ENCODE measurements at regions not wholly inside any gene's neighbourhood (a gene's known extent, or its start where the extent isn't known, plus 50 kb on each side); places are given as distances from the start of the nearest gene placed in this dataset.
"Not testable (repeated sequence)": the region's sequence is repeated elsewhere in the genome, so short reads cannot be mapped to it uniquely, and the experiment has no call there.

- intact Hi-C loops (cut with micrococcal nuclease), result no loop called here
- DNase-seq (ENCODE audit: low read depth, low spot score) (no peak), ATAC-seq (no peak)
- no peaks in the 10 kb centered on the region for H4K20me1 ChIP-seq (ENCODE audit: insufficient read depth)
- H3K36me3 ChIP-seq (ENCODE audit: control insufficient read depth in 1 of 2, insufficient read depth in 2 of 2, low read length in 2 of 2), result no peaks in the 10 kb centered on the region
- H3K9me3 ChIP-seq (ENCODE audit: control insufficient read depth in 1 of 2, insufficient read depth in 1 of 2, low read depth in 1 of 2, low read length in 2 of 2), result no peaks in the 10 kb centered on the region
- TF ChIP-seq TCF7L2 (IDR thresholded peaks at IDR 0.05; ENCODE audit: borderline replicate concordance, extremely low read depth, insufficient read depth, insufficient read length), result no peak
- no peak for TF ChIP-seq ZNF274 (IDR thresholded peaks at IDR 0.05; ENCODE audit: low read depth, low read length)
- no peak for TF ChIP-seq POLR2AphosphoS5 (IDR thresholded peaks at IDR 0.05; ENCODE audit: low read depth, low read length)
- no peak for TF ChIP-seq SIN3A (IDR thresholded peaks at IDR 0.05; ENCODE audit: low read depth)
- no peak for TF ChIP-seq ATF3 (IDR thresholded peaks at IDR 0.05)
- TF ChIP-seq SRF (IDR thresholded peaks at IDR 0.05; ENCODE audit: low read depth), result no peak
- no peak for TF ChIP-seq ELF1 (IDR thresholded peaks at IDR 0.05; ENCODE audit: borderline replicate concordance, low read depth)
- no peak for TF ChIP-seq ZFX (IDR thresholded peaks at IDR 0.05)
- TF ChIP-seq EZH2 (IDR thresholded peaks at IDR 0.05), result no peak
- TF ChIP-seq REST (IDR thresholded peaks at IDR 0.05; ENCODE audit: low read depth), result no peak
- no peak for TF ChIP-seq JUND (IDR thresholded peaks at IDR 0.05)
- TF ChIP-seq EGR1 (IDR thresholded peaks at IDR 0.05; ENCODE audit: low read depth), result no peak
- no peaks in the 10 kb centered on the region for H3K9me2 ChIP-seq (ENCODE audit: insufficient read depth)
- H2AFZ ChIP-seq (ENCODE audit: low read depth, low read length, poor library complexity, severe bottlenecking), result no peak overlapping the region
- CTCF ChIA-PET, result no interaction called here
- no peak overlapping the region for H3K27ac ChIP-seq (ENCODE audit: low read depth, low read length)
- RAD21 ChIA-PET (ENCODE audit: low non-redundant PET in 1 of 2, low total read pairs in 2 of 2, uncharacterized antibody in 2 of 2, unreplicated experiment in 2 of 2), result no interaction called here
- H3K4me2 ChIP-seq (ENCODE audit: low read length), result no peak overlapping the region
- H3K27me3 ChIP-seq (ENCODE audit: insufficient read depth, low read length), result no peaks in the 10 kb centered on the region
- H3K4me1 ChIP-seq (ENCODE audit: control insufficient read depth in 1 of 2, insufficient read depth in 2 of 2, low read length in 2 of 2), result no peaks in the 10 kb centered on the region
- no peaks in the 10 kb centered on the region for H3K79me2 ChIP-seq (ENCODE audit: insufficient read depth, low read length)
- H3K4me3 ChIP-seq (replicated peaks in 1 of 2; ENCODE audit: low read depth in 1 of 2, low read length in 2 of 2), result no peak overlapping the region
- no TSS peak for BruUV-seq (replicated peaks)
- no peak overlapping the region for H3K9ac ChIP-seq (ENCODE audit: low read length)
- POLR2A ChIA-PET, result no interaction called here
Observed at GRCh38 chr20:56916345-56916622, 287.2 kb downstream of the TFAP2C start.

- ATAC-seq; H3K79me2 ChIP-seq (ENCODE audit: insufficient read depth, low read length); H3K4me2 ChIP-seq (ENCODE audit: low read length); H3K9me2 ChIP-seq (ENCODE audit: insufficient read depth); H3K9ac ChIP-seq (ENCODE audit: low read length); POLR2A ChIA-PET; H3K4me1 ChIP-seq (ENCODE audit: control insufficient read depth in 1 of 2, insufficient read depth in 2 of 2, low read length in 2 of 2); H2AFZ ChIP-seq (ENCODE audit: low read depth, low read length, poor library complexity, severe bottlenecking); intact Hi-C loops (cut with micrococcal nuclease); RAD21 ChIA-PET (ENCODE audit: low non-redundant PET in 1 of 2, low total read pairs in 2 of 2, uncharacterized antibody in 2 of 2, unreplicated experiment in 2 of 2); H3K27me3 ChIP-seq (ENCODE audit: insufficient read depth, low read length); BruUV-seq (replicated peaks); H3K36me3 ChIP-seq (ENCODE audit: control insufficient read depth in 1 of 2, insufficient read depth in 2 of 2, low read length in 2 of 2); H4K20me1 ChIP-seq (ENCODE audit: insufficient read depth); H3K4me3 ChIP-seq (replicated peaks in 1 of 2; ENCODE audit: low read depth in 1 of 2, low read length in 2 of 2); H3K9me3 ChIP-seq (ENCODE audit: control insufficient read depth in 1 of 2, insufficient read depth in 1 of 2, low read depth in 1 of 2, low read length in 2 of 2); H3K27ac ChIP-seq (ENCODE audit: low read depth, low read length); CTCF ChIA-PET; DNase-seq (ENCODE audit: low read depth, low spot score): not testable (repeated sequence)
Observed at GRCh38 chr20:56920041-56920440, 290.9 kb downstream of the TFAP2C start.
